ENCODE measurements at regions not wholly inside any gene's neighbourhood (a gene's known extent, or its start where the extent isn't known, plus 50 kb on each side); places are given as distances from the start of the nearest gene placed in this dataset.

DNA sequence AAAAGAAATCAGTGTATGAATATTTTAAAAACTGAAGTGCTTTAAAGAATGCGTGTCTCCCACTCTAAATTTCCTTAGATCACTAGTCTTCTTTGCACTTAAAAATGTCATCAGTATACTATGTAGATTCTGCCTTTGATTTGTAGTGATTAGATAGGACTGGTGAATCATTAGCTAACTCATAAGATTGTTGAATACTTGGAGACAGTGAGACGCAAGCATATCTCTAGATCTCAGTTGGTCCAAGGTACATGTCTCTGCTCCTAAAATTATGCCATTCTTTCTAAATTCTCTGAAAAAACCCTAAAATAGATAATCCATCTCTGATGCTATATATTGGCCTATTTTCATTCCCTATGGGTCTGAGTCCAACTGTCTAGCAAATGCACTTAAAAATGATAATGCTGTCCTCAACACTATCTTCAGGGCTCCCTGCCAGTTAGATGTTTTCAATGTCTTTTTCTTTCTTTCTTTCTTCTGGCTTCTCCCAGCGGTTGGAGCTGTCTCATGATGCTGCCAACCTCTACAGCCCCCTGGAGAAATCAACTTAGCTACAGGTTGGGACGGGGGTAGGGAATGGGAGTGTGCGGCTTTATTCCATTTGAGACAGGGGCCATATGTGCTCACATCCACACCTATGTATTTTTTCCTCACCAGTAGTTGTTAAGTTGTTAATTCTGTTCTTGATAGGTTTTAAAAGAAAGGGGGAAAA lies 301.0 kb downstream of the NDFIP2 start:
- DNase-seq (ENCODE audit: low read depth, low spot score): no peak

DNA sequence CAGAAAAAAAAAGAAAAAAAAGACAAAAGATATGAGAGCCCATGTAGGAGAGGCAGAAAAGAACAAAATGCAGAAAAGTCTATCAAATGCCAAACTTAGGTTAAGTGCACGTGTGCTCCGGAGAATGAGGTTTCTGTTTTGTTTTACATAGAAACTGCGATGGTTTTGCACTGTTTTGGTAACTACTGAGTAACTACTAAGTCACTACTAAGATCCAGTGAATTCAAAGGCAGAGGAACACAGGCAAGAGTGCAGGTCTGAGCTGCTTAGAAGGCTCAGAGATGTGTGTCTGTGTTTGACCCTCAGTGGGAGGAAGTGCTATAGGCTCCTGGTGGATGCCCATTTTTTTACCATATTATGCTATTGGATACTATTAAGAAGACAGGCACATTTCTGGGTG lies 299.3 kb downstream of the NDFIP2 start:
- no peak for DNase-seq (ENCODE audit: low read depth, low spot score)

DNA sequence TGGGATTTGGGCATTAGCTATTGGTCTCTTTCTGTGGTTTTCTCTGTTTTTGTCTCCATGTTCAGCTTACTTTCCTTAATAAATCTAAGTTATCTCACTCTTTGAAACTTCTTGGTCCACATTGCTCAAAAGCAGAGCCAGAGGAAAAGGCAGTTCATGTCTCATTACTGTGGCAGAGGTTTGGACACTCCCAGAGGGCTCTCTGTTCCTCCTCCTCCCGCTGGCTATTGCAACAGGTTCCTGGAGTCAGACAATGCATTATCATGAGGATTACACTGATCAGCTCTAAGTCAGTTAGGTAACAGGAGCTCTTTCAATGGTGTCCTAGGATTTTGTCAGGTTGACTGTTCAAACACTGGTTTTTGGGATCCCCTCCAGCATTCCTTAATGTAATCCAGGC lies 298.8 kb downstream of the NDFIP2 start:
- no peak for DNase-seq (ENCODE audit: low read depth, low spot score)

DNA sequence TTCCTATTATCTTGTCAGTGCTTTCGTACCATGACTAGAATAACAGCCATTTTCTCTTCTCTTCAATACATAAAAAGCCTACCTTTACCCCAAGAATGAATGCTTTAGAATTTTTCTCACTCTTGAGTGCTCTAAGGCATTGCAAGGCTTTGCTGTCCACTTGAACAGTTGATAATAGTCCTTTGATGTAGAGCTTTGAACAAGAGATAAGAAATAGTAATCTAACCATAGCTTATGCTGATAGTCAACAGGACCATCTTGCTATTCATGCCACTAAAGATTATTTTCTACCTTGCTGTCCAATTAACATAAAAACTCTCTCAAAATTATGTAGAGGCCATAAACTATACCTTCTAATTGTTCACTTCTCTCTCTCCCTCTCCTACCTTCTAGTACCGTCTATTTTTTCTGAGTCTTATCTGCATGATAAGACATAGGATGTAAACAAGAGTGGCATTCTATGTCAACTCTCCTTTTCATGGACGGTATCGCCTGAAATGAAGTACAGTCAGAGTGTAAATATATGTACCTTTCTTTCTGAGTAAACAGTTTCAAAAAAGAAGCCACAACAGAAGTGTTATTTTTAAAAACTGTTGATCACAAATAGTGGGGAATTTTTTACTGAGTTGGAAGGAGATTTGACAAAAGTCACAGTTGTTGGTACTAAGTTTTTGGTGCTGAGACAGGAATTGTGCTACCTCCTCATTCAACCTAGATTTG lies 297.9 kb downstream of the NDFIP2 start:
- no peak for DNase-seq (ENCODE audit: low read depth, low spot score)

DNA sequence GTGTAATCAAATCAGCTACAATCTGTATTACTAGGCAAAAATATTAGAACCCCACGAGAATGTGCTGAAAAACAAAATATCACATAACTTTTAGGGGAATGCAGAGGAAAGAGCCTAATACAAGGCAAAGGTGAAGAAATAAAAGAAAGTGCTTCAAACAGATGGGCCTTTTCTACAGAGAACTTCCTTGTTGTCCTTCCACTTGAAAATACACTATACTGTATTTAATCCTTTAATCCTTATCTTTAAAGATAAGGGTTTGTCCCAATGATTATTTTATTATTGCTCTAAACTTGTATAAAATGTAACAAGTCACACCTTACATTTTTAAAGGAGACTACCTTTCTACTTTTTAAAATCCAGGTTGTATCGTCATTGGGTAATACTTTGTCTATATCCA lies 296.5 kb downstream of the NDFIP2 start:
- no peak for DNase-seq (ENCODE audit: low read depth, low spot score)

DNA sequence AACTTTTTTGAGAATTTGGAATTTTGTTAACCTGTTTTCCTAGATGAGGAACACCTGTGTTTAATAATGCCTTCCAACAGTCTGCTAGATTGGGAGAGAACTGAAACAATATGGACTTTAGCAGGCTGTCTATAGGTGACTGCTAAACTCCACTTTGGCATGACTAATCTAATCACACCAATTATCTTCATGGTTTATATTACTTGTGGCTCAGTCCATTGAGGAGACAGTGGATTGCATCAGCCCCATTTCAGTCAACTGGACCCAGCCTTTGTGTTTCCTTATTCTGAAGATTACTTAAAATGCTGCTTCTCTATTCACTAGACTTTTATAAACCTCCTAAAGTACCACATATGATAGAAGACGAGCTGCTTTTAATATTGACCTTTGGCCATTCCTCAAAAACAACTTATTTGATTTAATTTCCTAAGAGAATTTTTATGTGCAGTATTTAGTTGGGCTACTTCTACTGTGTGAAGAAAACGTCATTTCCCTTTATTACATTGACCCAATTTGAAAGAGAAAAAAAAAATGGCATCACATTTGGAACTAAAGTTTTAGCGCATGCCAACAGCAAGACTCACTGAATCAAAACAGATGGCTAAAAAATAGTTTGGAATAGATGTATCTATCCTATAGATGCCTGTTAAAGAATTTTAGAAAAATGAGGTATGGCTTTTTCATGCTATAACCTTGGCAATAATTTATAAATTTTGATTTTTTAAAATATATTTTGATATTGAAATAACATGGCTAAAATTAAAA lies 295.8 kb downstream of the NDFIP2 start:
- no peak for DNase-seq (ENCODE audit: low read depth, low spot score)

DNA sequence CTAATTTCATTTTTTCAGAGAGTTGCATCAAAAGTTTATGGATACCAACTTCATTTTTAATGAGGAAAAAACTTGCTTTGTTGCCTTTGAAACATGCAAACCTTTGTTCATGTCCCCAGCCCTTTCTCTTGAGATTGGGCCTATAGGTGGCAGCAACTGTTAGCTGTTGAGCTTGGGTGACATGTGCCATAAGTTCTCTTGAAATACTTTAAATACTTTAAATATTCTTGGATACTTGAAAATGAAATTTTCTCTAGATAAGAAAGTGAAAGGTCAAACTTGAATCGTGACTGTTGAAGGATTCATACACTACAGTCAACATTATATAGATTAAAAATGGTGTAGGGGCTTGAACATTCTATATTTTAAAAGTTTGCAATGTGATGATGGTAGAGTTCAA lies 294.9 kb downstream of the NDFIP2 start:
- peak; percentile 28 for DNase-seq (ENCODE audit: low read depth, low spot score)

DNA sequence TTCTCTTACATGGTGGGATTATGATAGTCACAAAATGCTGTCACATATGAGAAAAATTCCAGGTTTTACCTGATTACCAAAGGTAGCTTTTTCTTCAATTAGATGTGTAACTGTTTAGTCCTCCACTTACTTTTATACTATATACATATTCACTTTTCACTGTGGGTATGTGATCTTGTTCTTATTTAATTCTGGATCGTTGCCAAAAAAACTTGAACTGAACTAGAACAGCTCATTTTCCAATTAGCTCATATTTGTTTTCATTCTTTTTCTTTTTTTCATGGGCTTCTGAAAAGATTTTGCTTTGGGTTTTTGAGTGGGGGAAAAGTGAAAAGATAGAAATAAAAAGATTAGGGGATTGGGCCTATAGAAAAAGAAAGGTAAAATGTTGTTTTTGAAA lies 291.9 kb downstream of the NDFIP2 start:
- no peak for DNase-seq (ENCODE audit: low read depth, low spot score)

DNA sequence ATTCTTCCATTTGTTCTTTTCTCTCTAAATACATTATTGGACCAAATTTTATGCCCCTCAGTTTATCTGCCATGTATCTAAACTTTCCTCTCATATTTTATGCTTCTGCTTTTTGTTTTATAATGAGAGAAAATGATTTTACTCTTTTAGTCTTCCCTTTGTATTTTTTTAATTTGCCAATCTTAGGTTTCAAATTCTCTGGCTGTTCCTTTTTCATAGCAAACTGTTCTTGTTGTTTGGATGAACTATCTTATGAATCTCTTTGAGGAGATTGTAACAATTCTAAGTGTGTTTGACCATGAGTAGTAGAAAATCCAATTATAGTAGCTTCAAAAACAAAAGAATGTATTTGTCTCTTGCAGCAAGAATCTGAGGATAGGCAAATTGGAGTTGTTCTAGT lies 290.5 kb downstream of the NDFIP2 start:
- DNase-seq (ENCODE audit: low read depth, low spot score): no peak

DNA sequence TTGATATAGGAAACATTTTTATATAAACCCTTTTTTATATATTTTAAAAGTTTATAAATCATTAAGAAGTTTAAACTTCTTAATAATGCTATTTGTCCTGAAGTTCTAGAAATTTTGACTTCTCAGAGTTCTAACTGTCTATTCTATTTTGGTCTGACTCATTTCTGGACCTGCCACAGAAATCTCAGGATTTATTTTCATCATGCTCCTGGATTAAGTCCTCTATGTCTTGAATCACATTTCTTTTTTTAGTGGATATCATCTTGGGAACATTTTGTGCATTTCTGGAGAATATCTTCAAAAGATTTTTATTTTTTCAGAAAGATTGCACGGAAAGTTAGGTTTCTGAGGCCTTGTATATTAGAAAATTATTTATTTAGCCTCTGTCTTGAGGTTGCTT lies 289.1 kb downstream of the NDFIP2 start:
- DNase-seq (ENCODE audit: low read depth, low spot score): no peak

DNA sequence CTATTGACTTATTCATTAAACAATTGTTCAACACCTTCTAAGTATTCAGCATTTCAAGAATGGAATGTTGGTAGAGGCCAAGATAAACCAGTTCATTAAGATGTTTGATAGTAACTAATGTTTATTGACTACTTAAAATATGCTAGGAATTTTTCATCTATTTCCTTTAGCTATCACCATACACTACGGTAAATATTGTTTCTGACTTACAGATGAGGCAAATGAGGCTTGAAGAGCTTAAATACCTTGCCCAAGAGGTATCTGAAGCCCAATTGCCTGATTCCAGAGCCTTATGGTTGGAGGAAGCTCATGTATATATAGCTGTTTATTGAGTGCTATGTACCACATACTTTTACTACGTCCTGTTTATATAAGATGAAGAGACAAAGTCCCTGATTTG lies 286.2 kb downstream of the NDFIP2 start:
- DNase-seq (ENCODE audit: low read depth, low spot score): no peak

DNA sequence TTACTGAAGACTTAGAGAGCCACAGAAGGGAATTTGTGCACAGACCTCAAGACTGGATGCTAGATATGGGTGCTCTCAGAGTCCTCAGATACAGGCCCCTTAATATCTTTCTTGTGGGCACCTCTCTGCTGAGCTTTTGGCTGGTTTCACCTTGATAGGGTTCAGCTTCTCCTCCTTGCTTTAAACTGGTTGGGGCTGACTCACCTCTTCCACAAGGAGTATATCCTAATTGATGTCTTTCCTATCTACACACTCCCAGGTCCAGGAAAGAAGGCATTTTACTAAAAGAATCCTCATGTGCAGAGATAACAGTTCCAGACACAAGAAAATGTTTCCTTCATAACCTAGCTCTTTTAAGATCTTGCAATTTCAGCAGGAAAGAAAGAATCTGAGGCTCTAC lies 284.4 kb downstream of the NDFIP2 start:
- no peak for DNase-seq (ENCODE audit: low read depth, low spot score)

DNA sequence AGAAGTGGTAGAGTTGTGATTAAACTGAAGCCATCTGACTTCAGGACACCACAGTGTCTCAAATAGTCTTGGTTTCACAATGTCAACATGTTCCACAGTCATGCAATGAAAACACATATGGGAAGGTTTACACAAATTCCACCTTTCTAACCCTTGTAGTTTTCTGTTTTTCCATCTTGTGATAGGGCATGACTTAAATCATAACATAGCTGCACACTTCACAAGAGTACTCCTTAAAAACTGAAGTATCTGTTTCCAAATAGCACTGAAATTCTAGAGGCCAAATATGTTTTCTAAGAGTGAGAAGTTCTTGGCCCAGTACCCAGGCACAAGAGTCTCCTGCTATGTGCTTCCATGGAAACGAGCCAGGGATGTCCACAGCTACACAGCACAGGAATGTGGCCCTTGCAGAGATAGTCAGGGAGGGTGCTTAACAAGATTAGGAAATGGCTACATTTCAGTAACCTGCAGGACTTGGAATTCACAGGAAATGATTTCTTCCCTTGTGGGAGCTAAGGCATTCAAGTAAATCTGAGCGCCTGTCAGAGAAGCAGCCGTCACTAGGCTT lies 269.1 kb downstream of the NDFIP2 start:
- peak; percentile 42 for DNase-seq (ENCODE audit: low read depth, low spot score)

DNA sequence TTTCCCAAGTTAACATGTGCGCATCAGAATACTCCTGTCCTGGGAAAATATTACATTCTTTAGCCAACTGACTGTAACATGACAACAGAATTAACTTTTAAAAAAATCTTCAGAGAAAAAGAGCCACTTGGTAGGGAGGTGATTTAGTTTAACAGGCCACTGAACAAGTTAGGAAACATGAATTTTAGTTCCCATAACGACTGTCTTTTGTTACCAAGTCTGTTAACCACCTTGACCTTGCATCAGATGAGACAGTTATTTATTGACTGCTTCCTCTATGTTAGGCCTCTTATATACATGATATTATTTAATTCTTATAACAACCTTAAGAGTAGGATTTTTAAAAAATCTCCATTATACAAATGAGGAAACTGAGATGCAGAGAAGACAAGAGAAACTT lies 268.6 kb downstream of the NDFIP2 start:
- DNase-seq (ENCODE audit: low read depth, low spot score): no peak

DNA sequence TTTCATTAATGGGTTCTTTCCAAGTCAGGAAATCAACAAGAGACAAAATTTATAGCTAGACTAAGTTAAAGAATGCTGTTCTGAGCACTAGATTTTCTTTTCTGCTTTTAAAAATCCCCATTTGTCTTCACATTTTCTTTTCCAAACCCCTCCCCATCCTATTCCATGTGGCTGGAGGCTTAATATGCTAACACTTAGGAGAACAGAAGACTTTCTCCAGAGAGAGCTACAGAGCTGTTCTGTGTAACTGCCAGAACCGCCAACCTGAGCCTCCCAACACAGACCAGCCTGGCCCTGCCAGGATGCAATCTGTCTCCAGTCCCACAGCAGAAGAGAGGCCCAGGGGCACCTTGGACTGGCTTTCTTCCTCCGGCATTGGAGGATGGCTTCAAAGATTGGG lies 264.1 kb downstream of the NDFIP2 start:
- DNase-seq (ENCODE audit: low read depth, low spot score): no peak

DNA sequence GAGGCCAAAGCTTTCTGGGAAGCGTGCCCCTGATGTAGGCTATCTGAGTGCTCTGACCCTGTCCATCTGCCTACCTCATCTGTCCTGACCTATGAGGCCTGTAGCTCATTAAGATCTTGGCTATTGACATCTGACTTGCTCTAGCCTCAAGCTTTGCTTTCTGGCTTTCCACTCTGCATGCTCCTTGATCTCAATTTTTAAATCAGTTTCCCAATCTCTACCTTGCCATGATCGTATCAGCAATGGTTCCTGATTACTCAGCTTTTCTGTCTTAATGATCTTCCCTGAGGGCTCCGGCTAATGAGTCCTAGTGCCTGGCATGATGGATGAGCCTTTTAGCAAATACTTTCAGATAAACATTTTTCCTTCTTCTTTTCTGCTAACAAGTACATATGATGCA lies 262.0 kb downstream of the NDFIP2 start:
- DNase-seq (ENCODE audit: low read depth, low spot score): no peak

DNA sequence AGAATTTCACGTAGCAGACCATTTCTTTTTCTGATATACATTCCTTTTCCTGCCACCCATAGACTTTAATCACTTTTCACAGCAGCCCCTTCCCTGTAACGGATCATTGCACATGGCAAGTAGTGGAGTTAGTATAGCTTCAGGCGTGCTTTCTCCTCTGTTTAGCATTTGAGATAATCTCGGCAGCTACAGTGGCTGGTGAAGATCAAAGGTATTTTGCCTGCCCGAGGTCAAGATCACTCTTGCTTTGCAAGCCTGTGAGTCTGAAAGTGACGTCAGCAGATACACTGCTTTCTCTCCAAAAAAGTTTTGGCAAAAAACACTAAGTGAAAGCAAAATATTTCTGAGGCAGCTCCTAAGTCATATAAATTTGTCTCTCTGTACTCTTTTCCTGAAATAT lies 260.0 kb downstream of the NDFIP2 start:
- DNase-seq (ENCODE audit: low read depth, low spot score): no peak

DNA sequence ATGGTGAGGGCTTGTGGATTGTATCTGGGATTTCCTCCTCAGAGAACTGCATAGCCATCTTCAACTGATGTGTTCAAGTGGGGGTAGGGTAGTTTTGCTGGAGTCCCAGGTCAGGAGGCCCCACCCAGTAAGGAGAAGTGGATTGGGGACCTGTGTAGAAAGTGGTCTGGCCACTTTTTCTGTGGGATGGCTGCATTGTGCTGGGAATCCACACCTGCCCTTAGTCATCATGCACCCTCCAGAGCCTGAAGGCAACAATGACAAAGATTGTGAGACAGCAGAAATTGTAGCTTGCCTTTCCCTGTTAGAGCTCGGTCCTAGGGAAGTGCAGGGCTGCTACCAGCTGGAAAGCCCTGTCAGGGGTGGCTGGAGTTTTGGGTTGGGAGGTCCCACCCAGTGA lies 255.4 kb downstream of the NDFIP2 start:
- DNase-seq (ENCODE audit: low read depth, low spot score): no peak

DNA sequence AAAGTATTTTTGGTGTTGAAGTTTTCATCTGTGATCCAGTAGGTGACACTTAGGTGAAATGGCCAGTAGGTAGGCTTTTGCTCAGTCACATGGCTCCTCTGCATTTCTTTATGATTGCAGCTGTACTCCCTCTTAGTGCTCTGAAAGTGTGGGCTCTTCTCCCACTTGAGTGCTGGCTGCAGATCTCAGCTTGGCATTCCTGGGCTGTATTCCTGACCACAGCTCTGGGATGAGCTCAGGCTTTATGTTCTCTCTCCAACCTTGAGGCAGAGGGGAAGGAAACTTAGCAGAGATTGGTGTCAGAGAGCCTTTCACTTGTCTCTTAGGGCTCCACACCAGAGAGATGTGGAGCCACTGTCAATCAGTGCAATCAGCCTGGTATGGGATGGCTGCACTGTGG lies 254.3 kb downstream of the NDFIP2 start:
- DNase-seq (ENCODE audit: low read depth, low spot score): no peak

DNA sequence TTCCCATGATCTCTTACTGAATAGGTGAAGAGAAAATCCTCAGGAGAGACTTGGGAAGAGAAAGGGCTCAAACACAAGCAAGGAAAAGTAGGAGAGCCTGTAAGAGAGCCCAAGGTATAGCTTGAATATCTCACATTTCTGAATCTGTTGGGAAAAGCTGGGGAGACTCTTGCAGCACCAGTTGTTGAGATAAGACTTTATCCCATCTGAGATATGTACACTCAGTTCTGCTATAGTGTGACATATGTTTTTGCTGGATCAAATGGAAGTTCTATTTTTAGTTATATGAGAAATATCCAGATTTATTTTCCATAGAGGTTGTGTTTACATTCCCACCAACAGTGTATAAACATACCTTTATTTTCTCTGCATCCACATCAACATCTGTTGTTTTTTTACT lies 246.1 kb downstream of the NDFIP2 start:
- DNase-seq (ENCODE audit: low read depth, low spot score): no peak

DNA sequence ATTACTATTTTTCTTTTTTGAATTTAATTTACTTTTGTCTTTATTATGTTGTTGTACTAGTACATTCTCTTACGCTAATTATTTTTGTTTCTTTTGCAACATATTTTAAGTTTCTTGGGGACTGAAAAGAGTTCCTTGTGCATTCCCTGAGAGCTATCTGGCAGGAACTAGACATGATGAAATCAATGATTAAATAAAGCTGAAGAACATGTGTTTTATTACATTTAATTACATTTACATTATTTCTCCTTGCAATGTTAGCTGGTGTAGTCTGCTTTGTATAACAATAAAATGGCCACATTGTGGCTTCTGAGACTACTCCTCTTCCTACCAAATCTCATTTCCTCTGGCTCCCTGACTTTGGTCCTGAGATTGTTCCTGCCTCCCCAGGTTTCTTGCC lies 244.9 kb downstream of the NDFIP2 start:
- DNase-seq (ENCODE audit: low read depth, low spot score): no peak

DNA sequence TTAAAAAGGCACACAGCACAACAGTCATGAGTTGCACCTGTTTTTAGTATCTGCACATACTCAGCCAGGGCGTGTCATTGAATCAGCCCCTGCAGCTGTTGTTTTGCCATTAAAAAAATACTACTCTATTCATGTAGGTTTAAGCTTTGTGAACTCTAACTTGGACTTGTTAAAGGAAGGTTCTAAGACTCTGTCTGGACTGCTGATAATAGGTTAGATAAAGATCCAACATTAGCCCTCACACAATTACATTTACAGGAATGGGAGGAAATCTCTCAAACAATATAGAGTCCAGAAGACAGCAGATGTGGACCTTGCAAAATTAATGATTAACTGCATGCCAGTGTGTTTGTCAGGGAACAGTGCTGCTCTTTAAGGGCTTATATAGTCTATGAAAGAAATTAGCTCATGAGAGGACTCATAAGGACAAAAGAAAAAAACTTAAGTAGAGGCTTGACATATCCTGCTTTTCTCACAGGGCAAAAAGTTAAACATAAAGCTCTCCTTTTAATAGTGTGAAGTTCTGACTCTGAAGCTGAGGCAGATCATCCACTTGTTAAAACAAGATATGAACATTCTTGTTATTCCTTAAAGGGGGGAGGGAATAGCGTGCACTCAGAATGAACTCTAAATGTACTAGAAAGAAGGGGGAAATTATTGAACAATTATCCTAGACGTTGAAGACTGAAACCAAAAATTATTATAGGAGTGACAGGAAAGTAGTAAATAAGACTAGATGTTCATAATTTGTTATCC lies 243.6 kb downstream of the NDFIP2 start:
- DNase-seq (ENCODE audit: low read depth, low spot score): no peak
